HCT116 (cell line): ENCODE measurements at regions not wholly inside any gene's neighbourhood (a gene's known extent, or its start where the extent isn't known, plus 50 kb on each side); places are given as distances from the start of the nearest gene placed in this dataset.

Experiments
- ATAC-seq: fragments of 200-7000 bp; cut with Tn5 transposase; 2 replicates; pipeline ENCODE4 v1.9.1; 2020; ENCODE audit warnings: mild to moderate bottlenecking, moderate library complexity
- BruUV-seq: library from RNA; stranded (reverse); fragments of 400-500 nt; replicated peaks from 2 replicates; lab custom pipeline; 2021; lab: Mats Ljungman, UMichigan
- CTCF ChIA-PET: fragments of 300-600 bp; sonication (Branson Sonifier 250); formaldehyde crosslinking; loops from one replicate; lab custom pipeline; 2021; ENCODE audit warnings: antibody characterized with exemption; lab: Charles Lee
- POLR2A ChIA-PET: fragments of 300-600, 350-600 bp; sonication (Branson Sonifier 250); formaldehyde crosslinking; loops from one replicate; lab custom pipeline; 2021; ENCODE audit warnings: antibody characterized with exemption; lab: Charles Lee
- RAD21 ChIA-PET, 2 experiments: fragments of 300-600 bp; sonication (Branson Sonifier 250); formaldehyde crosslinking; loops; one replicate each; lab custom pipeline; 2023; ENCODE audit warnings: low total read pairs in 2 of 2; ENCODE audit not compliant: uncharacterized antibody in 2 of 2, unreplicated experiment in 2 of 2, low non-redundant PET in 1 of 2; lab: Charles Lee
- DNase-seq: peaks from one replicate; pipeline ENCODE4 v3.0.0-alpha.2; 2010; ENCODE audit warnings: low read depth, low spot score
- H2AFZ ChIP-seq: fragments of 200-600 bp; shearing (Covaris generic), sonication (generic); 2 replicates; pipeline ENCODE4 v1.6.1; 2017; ENCODE audit warnings: low read depth, mixed run types, mixed read lengths, antibody characterized with exemption, low read length; ENCODE audit not compliant: poor library complexity, severe bottlenecking
- H3K27ac ChIP-seq: 2 replicates; pipeline ENCODE4 v1.5.1; 2012; ENCODE audit warnings: low read depth, low read length
- H3K27me3 ChIP-seq: fragments of 200-600 bp; sonication (generic); 2 replicates; pipeline ENCODE4 v1.6.1; 2016; ENCODE audit warnings: mixed run types, low read length, mixed read lengths; ENCODE audit not compliant: insufficient read depth
- H3K36me3 ChIP-seq, 2 experiments: fragments of 200-500 bp in 1 of 2; fragments of 200-600 bp in 1 of 2; sonication (Bioruptor generic) in 1 of 2; sonication (generic) in 1 of 2; 2 replicates each; pipeline versions ENCODE4 v1.5.1 to v1.6.1; 2014 to 2016; ENCODE audit warnings: low read length in 2 of 2, inconsistent platforms in 1 of 2, mixed read lengths in 1 of 2, mixed run types in 1 of 2; ENCODE audit not compliant: insufficient read depth in 2 of 2, control insufficient read depth in 1 of 2
- H3K4me1 ChIP-seq, 2 experiments: fragments of 200-600 bp in 1 of 2; sonication (generic) in 1 of 2; 2 replicates each; pipeline versions ENCODE4 v1.5.1 to v1.6.1; 2012 to 2017; ENCODE audit warnings: low read length in 2 of 2, inconsistent platforms in 1 of 2, mild to moderate bottlenecking in 1 of 2, mixed read lengths in 1 of 2, mixed run types in 1 of 2, moderate library complexity in 1 of 2; ENCODE audit not compliant: insufficient read depth in 2 of 2, control insufficient read depth in 1 of 2
- H3K4me2 ChIP-seq: fragments of 200-600 bp; sonication (generic); 2 replicates; pipeline ENCODE4 v1.6.1; 2017; ENCODE audit warnings: mixed run types, low read length, mixed read lengths
- H3K4me3 ChIP-seq, 2 experiments: fragments of 200-600 bp in 1 of 2; sonication (generic) in 1 of 2; replicated peaks in 1 of 2; 2 replicates each; pipeline ENCODE4 v1.5.1; 2011 to 2016; ENCODE audit warnings: low read length in 2 of 2, control low read depth in 1 of 2, low read depth in 1 of 2, mild to moderate bottlenecking in 1 of 2, mixed read lengths in 1 of 2, mixed run types in 1 of 2
- H3K79me2 ChIP-seq: fragments of 200-600 bp; sonication (generic); 2 replicates; pipeline ENCODE4 v1.6.1; 2017; ENCODE audit warnings: mild to moderate bottlenecking, mixed run types, low read length, moderate library complexity, mixed read lengths; ENCODE audit not compliant: insufficient read depth
- H3K9ac ChIP-seq: fragments of 200-600 bp; sonication (generic); 2 replicates; pipeline ENCODE4 v1.6.1; 2016; ENCODE audit warnings: low read length, mixed read lengths
- H3K9me2 ChIP-seq: fragments of 200-600 bp; sonication (generic), shearing (Covaris generic); 2 replicates; pipeline ENCODE4 v1.6.1; 2017; ENCODE audit warnings: mixed run types, mild to moderate bottlenecking, moderate library complexity; ENCODE audit not compliant: insufficient read depth
- H3K9me3 ChIP-seq, 2 experiments: fragments of 200-500 bp in 1 of 2; fragments of 200-600 bp in 1 of 2; sonication (Bioruptor generic) in 1 of 2; sonication (generic) in 1 of 2; 2 replicates each; pipeline ENCODE4 v1.6.1; 2014 to 2017; ENCODE audit warnings: low read length in 2 of 2, mixed read lengths in 2 of 2, inconsistent platforms in 1 of 2, low read depth in 1 of 2, mild to moderate bottlenecking in 1 of 2, mixed run types in 1 of 2, moderate library complexity in 1 of 2; ENCODE audit not compliant: control insufficient read depth in 1 of 2, insufficient read depth in 1 of 2
- H4K20me1 ChIP-seq: fragments of 200-600 bp; sonication (generic), shearing (Covaris generic); 2 replicates; pipeline ENCODE4 v1.6.1; 2017; ENCODE audit warnings: mixed run types, mild to moderate bottlenecking, moderate library complexity; ENCODE audit not compliant: insufficient read depth
- EGR1 ChIP-seq: IDR thresholded peaks from 2 replicates; pipeline ENCODE4 v1.6.1; 2012; ENCODE audit warnings: low read depth
- ELF1 ChIP-seq: IDR thresholded peaks from 2 replicates; pipeline ENCODE4 v1.6.1; 2012; ENCODE audit warnings: low read depth, borderline replicate concordance
- EZH2 ChIP-seq: fragments of 200-600 bp; sonication (generic); IDR thresholded peaks from 2 replicates; pipeline ENCODE4 v1.6.1; 2017; ENCODE audit warnings: antibody characterized with exemption, mixed run types
- JUND ChIP-seq: IDR thresholded peaks from 2 replicates; pipeline ENCODE4 v1.6.1; 2012
- POLR2A ChIP-seq: IDR thresholded peaks from 2 replicates; pipeline ENCODE4 v1.7.0; 2011; ENCODE audit warnings: borderline replicate concordance; ENCODE audit not compliant: insufficient read depth, insufficient read length; ENCODE audit errors: extremely low read depth
- POLR2AphosphoS5 ChIP-seq: IDR thresholded peaks from 2 replicates; pipeline ENCODE4 v1.6.1; 2011; ENCODE audit warnings: mild to moderate bottlenecking, low read depth, low read length, moderate library complexity
- SIN3A ChIP-seq: IDR thresholded peaks from 2 replicates; pipeline ENCODE4 v1.6.1; 2012; ENCODE audit warnings: low read depth
- SP1 ChIP-seq: IDR thresholded peaks from 2 replicates; pipeline ENCODE4 v1.6.1; 2012; ENCODE audit warnings: low read depth
- SRF ChIP-seq: IDR thresholded peaks from 2 replicates; pipeline ENCODE4 v1.6.1; 2012; ENCODE audit warnings: low read depth
- TCF7L2 ChIP-seq: IDR thresholded peaks from 2 replicates; pipeline ENCODE4 v1.7.0; 2011; ENCODE audit warnings: borderline replicate concordance, inconsistent platforms; ENCODE audit not compliant: insufficient read depth, insufficient read length; ENCODE audit errors: extremely low read depth
- YY1 ChIP-seq: IDR thresholded peaks from 2 replicates; pipeline ENCODE4 v1.6.1; 2011; ENCODE audit warnings: low read length, low read depth, moderate library complexity, mild to moderate bottlenecking; ENCODE audit not compliant: insufficient replicate concordance; ENCODE audit errors: extremely low read depth
- ZFX ChIP-seq: fragments of 450-650 bp; IDR thresholded peaks from 2 replicates; pipeline ENCODE4 v1.6.1; 2017
- ZNF274 ChIP-seq: fragments of 200-500 bp; sonication (Bioruptor generic); IDR thresholded peaks from 2 replicates; pipeline ENCODE4 v1.6.1; 2014; ENCODE audit warnings: mild to moderate bottlenecking, low read depth, low read length, inconsistent platforms
- intact Hi-C: fragments of 100-400 bp; cut with micrococcal nuclease; formaldehyde crosslinking; loops from 2 replicates; pipeline ENCODE4 v1.10.0; 2022
- TF ChIP-seq, protein P1 (sequence below): IDR thresholded peaks from 2 replicates; pipeline ENCODE4 v1.6.1; 2012
- TF ChIP-seq, protein P2 (sequence below): IDR thresholded peaks from 2 replicates; pipeline ENCODE4 v1.6.1; 2012
- TF ChIP-seq, protein P3 (sequence below): IDR thresholded peaks from 2 replicates; pipeline ENCODE4 v1.6.1; 2012; ENCODE audit warnings: low read depth

DNA sequence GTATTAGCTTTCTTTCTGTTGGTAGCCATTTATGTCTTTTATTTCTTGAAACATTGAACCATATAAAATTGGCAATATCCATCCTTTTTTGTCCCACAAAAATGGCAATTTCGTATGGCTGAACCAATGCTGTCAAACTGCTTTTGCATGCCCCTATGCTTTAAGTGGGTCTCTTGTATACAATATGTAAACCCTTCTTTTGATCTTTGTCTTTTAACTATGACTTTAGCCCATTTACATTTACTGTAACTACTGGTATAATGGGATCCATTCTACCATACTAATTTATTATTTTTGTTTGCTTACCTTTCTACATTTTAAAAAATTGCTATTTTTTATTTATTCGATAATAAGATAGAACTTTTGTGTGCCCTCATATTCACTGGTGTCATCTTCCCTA, 93.4 kb downstream of the TENT4A start:
- Histone ChIP-seq H3K4me2 (no peak overlapping the region), H3K9me3 (no peaks in the 10 kb centered on the region; a peak in 1 of 4 replicates), H2AFZ (no peak overlapping the region), H3K9me2 (no peaks in the 10 kb centered on the region), H3K79me2 (no peaks in the 10 kb centered on the region), H4K20me1 (no peaks in the 10 kb centered on the region), H3K36me3 (no peaks in the 10 kb centered on the region), H3K27ac (no peak overlapping the region), H3K4me1 (no peaks in the 10 kb centered on the region), H3K27me3 (no peaks in the 10 kb centered on the region), H3K9ac (no peak overlapping the region), H3K4me3 (no peak overlapping the region)
- intact Hi-C loops: no loop called here
- TF ChIP-seq SP1 (no peak), ZFX (no peak), TCF7L2 (no peak), YY1 (no peak), EZH2 (no peak), POLR2A (no peak), SRF (no peak), ZNF274 (no peak), EGR1 (no peak), ELF1 (no peak), POLR2AphosphoS5 (no peak), JUND (no peak), SIN3A (no peak)
- TF ChIP-seq, protein P1, sequence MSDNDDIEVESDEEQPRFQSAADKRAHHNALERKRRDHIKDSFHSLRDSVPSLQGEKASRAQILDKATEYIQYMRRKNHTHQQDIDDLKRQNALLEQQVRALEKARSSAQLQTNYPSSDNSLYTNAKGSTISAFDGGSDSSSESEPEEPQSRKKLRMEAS: no peak
- TF ChIP-seq, protein P2, sequence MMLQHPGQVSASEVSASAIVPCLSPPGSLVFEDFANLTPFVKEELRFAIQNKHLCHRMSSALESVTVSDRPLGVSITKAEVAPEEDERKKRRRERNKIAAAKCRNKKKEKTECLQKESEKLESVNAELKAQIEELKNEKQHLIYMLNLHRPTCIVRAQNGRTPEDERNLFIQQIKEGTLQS: no peak
- TF ChIP-seq, protein P3, sequence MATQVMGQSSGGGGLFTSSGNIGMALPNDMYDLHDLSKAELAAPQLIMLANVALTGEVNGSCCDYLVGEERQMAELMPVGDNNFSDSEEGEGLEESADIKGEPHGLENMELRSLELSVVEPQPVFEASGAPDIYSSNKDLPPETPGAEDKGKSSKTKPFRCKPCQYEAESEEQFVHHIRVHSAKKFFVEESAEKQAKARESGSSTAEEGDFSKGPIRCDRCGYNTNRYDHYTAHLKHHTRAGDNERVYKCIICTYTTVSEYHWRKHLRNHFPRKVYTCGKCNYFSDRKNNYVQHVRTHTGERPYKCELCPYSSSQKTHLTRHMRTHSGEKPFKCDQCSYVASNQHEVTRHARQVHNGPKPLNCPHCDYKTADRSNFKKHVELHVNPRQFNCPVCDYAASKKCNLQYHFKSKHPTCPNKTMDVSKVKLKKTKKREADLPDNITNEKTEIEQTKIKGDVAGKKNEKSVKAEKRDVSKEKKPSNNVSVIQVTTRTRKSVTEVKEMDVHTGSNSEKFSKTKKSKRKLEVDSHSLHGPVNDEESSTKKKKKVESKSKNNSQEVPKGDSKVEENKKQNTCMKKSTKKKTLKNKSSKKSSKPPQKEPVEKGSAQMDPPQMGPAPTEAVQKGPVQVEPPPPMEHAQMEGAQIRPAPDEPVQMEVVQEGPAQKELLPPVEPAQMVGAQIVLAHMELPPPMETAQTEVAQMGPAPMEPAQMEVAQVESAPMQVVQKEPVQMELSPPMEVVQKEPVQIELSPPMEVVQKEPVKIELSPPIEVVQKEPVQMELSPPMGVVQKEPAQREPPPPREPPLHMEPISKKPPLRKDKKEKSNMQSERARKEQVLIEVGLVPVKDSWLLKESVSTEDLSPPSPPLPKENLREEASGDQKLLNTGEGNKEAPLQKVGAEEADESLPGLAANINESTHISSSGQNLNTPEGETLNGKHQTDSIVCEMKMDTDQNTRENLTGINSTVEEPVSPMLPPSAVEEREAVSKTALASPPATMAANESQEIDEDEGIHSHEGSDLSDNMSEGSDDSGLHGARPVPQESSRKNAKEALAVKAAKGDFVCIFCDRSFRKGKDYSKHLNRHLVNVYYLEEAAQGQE: no peak
- POLR2A ChIA-PET: no interaction called here
- no TSS peak for BruUV-seq
- CTCF ChIA-PET: no interaction called here
- DNase-seq: no peak
- RAD21 ChIA-PET: no interaction called here
- ATAC-seq: no peak
